GM21528 (cell line): ENCODE measurements at regions not wholly inside any gene's neighbourhood (a gene's known extent, or its start where the extent isn't known, plus 50 kb on each side); places are given as distances from the start of the nearest gene placed in this dataset.

Experiments used
- ATAC-seq: cut with Tn5 transposase; IDR thresholded peaks from one replicate; pipeline ENCODE4 v1.9.1; 2021; ENCODE audit warnings: mild to moderate bottlenecking, moderate library complexity; ENCODE audit not compliant: unreplicated experiment, low FRiP score

DNA sequence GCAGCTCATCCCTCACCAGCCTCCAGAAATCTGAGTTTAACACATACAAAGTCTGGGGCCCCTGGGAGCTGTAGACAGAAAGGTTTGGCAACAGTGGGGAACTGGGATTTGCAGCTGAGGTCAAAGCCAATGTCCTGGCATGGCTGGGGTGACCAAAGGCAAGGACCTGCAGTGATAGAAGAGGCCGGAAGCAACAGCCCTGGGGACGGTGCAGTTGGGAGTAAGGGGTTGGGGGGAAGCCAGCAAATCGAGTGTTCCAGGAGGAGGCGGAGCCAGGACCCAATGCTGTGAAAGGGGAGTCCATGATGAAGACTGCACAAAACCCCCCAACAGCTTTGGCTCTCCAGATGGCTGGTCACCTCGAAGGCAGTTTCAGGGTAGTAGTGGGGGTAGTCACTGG is 74.1 kb upstream of the SPATA12 start:
- ATAC-seq = no peak

DNA sequence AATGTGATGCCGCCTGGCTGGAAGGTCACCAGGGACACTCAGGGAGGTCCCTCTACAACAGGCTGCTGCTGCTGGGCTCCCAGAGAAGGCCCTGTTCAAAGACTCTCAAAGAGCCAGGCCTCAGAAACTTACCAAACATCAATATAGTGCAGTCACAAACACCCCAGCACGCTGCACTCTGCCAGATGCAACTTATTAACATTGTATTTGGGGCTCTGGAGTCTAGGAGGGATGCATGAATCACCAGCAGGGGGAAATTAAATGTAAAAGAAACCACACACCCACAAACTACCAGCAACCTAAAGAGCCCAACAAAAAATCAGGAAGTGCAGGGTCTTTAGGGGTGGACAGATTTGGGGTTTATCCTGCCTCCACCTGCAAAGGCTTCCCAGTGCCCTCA is 74.6 kb upstream of the SPATA12 start:
- no peak for ATAC-seq

DNA sequence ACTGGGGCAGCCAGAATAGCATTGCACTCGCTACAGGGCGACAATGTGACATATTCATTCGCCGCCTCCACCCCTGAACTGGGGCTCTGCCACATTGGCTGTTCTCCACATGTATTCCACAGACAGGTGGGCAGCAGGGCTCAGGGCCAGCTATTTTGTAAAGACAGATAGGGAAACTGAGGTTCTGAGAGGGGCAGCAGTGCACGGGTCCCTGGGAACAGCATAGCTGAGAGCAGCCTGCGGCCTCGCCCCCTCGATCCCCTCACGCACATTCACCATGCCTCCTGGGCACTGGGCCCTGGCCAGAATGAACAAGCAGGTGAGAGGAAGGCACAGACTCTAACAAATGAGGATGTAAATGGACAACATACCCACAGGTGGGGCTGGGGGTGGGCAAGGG is 75.0 kb upstream of the SPATA12 start:
- ATAC-seq = no peak

DNA sequence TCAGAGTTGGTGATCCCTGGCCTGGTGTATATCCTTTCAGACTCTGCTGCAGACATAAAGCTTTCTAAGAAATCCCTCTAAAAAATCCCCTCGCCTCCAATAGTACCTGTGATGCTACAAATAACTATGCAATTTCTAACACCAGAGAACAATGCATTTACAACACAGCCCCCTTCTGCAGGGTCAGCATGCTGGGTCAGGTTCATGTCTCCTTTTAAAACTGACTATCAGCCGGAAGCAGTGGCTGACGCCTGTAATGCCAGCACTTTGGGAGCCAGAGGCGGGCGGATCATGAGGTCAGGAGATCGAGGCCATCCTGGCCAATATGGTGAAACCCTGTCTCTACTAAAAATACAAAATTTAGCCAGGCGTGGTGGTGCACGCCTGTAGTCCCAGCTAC is 77.0 kb upstream of the SPATA12 start:
- no peak for ATAC-seq

DNA sequence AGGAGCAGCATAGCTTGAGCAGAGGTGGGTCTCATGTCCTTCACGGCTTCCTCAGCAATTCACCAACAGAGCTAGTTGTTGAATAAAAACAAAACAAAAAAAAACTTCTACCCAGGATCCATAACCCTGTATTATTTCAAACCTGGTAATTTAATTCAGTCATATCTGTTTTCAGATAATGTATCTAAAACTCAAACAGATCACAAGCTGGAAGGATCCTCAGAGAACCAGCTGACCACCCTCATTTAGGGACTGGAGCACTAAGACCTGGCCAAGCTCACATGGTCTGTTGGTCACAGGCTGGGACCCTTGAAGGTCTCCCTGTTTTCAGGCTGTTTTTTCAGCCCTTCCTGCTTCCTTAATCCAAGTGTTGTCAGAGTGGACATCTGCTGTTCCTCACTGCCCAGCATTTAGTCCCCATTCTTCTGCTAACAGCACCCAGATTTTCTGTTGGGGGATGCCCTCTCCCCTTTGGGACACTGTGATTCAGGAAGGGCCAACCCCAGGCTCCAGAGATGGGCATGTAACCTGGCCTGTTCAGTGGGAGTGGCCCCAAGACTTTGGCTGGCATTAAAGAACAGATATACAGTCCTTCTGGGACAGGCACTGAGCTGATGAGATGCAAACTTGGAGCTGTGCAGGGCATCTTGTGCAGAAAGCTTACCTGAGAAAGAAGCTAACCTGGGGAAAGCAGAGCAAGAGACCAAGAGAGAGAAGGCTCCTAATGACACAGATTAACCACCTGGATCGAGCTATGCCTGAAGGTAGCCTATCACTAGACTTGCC is 78.8 kb upstream of the SPATA12 start:
- ATAC-seq = no peak

DNA sequence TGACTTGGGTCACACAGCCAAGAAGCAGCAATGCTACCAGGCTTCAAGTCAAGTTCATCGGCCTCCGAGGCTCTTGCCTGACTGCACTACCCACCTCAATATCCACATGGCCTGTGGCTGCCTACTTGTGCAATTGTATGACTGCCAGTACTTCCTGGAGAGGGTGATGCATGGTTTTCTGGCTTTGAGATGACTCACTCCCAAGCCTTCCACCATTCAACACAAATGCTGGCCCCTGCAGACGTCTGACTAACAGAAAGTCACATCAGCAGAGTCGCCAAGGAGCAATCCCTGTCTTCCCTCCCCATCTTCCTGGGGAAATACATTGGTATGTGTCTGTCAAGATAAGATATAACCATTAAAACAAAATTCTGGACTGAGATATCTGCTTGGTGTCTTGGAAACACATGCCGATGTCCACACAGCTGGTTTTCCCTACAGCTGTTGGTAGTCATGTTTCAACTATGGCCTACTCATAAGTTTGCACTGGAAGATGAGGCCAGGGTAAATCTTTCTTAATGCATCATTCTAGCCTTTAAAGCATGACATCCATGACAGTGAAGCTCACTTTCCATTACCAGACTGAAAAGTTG is 79.6 kb upstream of the SPATA12 start:
- ATAC-seq = no peak

DNA sequence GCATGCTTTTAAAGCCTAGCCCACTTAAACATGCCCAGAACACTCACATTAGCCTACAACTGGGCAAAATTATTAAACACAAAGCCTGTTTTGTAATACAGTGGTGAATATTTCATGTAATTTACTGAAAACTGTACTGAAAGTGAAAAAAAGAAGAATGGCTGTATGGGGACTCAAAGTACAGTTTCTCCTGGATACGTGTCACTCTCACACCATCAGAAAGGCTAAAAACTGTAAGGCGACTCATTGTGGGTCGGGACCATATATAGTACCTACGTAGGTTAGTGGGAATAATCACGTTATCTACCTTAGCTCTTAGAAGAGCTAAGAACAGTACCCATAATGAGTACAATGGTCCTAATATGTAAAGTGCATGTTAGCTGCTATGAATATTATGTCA is 80.2 kb upstream of the SPATA12 start:
- no peak for ATAC-seq

DNA sequence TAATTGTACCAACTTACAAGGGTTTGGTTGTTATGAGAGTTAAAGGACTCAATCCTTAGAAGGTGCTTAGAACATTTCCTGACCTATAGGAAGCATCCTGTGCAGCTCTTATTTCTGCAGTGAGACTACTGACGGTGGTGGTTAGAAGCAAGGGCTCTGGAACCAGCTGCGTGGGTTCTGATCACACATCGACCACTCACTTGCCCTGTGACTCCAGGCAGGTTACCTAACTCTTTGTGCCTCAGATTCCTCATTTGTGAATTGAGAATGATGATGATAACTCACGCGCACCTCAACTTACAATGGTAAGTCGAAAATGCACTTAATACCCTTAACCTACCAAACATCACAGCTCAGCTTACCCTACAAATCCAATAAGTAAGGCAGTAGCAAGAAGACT is 80.7 kb upstream of the SPATA12 start:
- no peak for ATAC-seq

DNA sequence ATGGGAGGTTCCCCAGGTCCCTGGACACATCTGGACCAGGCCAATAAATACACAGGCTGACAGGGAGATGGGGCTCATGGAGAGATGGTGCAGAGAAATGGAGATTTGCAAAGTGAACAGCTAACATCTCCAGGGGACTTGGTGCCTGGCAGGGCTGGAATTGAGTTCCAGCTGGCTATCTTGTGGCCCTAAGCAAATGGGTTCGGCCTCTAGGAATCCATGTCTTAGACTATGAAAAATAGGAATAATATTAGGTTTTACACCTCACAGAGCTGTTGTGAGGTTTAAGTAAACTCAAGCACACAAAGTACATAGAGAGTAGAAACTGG is 82.9 kb upstream of the SPATA12 start:
- ATAC-seq = no peak

DNA sequence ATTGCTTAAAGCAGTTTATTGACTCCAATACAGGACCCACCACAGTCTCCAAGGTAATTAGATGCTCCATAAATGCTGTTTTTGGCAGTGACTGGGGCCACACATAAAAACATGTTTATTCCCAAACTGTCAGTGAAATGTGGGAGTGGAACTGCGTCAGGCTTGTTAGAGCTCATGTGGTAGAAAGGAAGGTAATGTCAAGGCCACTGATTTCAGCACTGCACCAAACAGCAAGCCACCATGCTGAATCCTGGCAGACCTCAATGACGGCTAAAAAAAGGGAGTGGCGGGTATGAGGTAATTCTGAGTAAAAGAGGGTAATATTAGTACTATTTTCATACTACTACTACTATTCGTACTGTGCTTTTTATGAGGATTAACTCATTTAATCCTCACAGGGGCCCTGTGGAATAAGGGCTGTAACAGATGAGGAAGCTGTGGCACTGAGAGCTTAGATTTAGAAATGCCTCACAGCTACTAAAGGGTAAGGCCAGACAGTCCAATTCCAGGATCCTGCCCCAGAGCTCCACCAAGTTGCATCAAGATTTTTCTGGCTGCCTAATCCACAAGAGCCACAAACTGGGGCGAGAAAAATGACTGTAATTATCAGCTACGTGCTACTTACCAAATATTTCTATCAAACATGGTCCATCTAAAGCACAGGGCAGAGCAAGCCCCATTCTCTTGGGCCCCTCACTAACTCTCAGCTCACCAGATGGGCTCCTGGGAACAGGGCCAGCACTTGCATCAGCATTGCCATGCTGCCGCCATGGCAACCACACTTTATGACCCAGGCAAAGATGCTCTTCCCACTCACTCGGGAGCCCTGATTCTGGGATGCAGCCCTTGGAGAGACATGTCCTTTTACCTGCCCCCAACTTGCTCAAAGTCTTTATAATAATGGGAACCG is 83.6 kb upstream of the SPATA12 start:
- no peak for ATAC-seq

DNA sequence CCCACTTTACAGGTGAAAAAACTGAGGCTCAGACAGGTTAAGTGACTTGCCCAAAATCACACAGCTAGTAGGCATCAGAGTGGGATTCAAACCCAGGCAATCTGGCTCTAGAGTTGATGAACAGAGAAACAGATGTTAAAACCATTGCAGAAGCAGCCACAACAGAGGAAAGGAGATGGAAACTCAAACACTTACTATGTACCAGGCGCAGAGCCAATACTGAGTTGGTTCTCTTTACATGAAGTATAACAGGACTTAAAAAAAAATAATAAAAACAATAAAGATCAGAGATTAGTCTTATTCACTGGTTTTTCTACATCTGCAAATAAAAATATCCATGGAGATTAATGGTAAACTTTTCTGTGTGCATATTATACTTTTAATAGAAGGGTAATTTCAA is 84.9 kb upstream of the SPATA12 start:
- ATAC-seq = no peak

DNA sequence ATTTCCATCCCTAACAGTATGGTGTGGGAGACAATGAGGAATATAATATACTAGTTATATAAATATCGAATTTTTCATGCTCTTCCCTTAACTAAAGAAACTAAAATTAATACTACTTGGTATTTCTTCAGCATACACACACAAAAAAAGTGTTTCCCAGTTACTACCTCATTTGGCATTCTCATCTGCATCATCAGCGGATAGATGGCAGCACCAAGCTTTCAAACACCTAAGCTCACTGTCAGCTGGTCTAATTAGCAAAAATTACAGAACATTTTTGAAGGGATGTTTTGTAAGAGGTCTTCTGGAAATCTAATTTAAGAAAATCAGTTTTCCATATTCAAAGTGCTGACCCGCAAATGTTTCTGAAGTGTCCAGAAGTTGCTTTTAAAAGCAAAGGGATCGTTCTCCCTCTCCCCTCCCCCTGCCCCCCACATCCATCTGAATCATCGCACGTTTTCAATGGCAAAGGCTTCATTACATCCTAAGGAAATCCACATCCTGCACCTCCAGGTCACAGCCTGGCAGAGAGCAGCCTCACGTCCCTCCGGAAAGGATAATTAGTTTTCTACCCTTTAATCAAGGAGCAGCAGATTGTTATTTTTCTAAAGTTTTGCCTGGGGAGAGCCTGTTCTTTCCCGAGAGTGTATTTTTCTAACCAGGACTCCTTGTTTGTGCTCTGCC is 86.1 kb upstream of the SPATA12 start:
- no peak for ATAC-seq

DNA sequence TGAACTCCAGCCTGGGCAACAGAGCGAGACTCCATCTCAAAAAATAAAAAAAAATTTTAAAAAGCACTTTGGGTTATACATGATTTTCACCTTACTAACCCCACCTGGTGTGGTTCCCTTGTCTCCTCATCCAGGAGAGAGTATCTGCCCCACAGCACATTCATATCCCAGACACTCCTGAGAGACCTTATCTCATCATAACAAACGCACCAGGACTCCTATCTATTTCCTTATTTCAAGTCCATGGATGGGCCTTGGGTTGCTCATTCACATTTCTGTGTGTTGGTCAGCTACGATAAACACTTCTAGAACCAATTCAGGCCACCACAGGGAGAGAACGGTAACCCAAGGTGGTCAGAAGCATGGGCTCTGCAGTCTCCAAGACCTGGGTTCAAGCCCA is 88.6 kb upstream of the SPATA12 start:
- no peak for ATAC-seq

DNA sequence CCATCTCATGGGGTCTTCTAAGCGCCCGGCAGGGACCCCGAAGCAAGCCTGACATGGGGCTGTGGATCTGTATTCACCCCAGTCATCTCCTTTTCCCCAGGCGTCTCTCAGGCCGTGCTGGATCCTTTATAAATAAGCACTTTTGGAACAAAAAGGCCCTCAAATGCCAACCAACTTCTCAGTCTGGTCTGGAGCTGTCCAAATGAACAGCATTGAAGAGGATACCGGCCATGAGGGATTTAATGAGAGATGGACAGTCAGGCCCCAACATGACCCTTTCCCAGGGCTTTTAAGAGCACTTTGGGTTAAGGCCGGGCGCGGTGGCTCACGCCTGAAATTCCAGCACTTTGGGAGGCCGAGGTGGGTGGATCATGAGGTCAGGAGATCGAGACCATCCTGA is 89.2 kb upstream of the SPATA12 start:
- no peak for ATAC-seq

DNA sequence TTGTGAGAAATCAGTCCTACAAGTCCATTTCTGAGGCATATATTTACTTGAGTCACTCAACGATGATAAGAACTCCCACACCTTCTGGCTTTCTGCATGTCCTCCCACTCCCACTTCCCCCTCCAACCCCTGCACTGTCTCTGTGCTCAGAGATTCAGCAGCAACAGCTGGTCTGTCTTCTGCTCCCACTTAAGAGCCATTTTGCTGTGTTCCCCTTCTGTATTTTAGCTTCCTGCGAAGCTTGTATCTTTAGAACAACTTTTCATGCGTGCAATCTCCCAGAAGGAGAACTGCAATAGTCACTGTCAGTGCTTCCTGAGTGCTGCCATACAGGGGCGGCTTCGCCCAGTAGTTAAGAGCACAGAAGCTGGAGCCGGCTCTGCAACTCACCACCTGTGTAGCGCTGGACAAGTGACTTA is 90.0 kb upstream of the SPATA12 start:
- no peak for ATAC-seq

DNA sequence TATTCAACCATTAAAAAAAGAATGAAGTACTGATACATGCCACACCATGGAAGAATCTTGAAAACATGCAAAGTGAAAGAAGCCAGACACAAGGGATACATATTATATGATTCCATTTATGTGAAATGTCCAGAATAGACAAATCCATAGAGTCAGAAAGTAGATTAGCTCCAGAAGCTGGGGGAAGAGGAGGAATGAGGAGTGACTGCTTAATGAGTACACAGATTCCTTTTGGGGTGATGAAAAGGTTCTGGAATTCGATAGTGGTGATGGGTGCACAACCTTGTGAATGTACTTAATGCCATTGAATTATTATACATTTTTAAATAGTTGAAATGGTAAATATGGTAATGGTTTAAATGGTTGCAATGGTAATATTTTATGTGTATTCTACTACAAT is 90.6 kb upstream of the SPATA12 start:
- no peak for ATAC-seq

DNA sequence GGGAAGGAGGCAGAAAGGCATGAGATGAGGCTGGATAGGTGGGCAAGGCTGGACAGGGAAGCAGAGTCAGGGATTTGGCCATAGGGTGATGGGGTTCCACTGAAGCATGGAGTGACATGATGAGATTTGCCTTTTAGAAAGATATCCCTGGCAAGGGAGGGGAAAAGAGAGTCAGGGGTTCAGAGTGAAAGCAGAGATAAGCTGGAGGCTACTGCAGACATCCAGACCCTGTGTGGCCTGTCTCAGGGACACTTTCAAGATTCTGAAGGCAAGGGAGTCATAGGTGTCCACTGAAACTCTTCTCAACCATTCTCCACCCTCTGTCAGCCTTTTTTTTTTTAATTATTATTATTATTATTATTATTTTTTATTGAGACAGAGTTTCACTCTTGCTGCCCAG is 94.0 kb upstream of the SPATA12 start:
- no peak for ATAC-seq

DNA sequence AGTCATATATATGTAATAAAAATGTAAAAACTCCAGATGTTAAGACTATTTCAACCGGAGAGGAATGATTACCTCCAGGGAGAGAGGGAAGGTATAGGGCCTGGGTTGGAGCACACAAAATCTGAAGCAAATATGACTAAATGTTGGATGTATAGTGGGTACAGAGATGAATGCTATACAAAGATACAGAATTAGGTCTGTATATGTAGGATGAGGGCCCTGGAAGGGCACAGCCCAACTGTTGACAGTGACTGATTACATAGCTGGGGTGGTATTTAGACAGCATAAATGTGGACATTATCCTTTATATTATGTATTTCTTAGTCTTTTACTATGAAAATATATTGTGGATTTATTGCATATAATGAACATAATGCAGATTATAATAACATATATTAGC is 94.4 kb upstream of the SPATA12 start:
- no peak for ATAC-seq

DNA sequence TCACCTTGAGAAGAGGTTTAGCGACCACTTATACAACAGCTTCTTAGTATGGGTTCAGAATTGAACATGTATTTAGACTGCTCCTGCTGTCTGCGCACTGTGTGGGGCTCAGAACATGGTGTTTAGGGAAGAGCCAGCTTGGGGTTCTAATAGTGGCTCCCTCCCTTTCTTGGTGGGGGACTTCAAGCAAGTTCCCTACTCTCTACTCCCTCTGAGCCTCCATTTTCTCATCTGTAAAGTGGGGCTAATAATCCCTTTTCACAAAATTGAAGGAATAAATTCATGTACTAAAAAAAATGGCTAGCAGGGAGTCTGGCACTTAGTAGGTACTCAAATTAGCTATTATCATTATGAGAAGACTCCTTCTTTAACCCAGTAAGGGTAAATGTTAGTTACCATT is 97.5 kb upstream of the SPATA12 start:
- ATAC-seq = no peak

DNA sequence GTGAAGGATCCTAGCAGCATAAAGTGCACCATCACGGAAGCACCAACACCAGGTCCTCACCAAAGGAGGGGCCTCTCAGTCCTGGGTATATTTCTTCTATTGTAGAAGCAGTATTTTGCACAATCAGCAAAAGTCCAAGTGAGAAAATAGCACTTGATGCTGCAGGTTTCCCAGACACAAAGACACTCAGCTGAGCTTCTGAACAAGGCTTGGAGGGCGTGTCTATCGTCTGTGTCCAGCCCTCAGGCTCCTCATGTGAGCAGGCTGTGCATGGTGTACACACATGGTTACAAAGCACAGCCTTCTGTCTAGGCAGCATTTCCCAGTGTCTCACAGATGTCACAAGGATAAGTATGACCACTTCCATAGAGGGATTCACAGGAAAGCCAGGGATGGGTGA is 98.3 kb upstream of the SPATA12 start:
- no peak for ATAC-seq
